Neuronal stem cell (in vitro differentiated cells): ENCODE measurements at regions not wholly inside any gene's neighbourhood (a gene's known extent, or its start where the extent isn't known, plus 50 kb on each side); places are given as distances from the start of the nearest gene placed in this dataset.
A peak's percentile ranks its signal among the peaks of the same experiment; 100 is the strongest.

Experiments used
- DNase-seq: peaks from one replicate; pipeline ENCODE4 v3.0.0-alpha.2; 2013; ENCODE audit warnings: low spot score
- H2AFZ ChIP-seq: one replicate; pipeline ENCODE4 v1.6.1; 2013; ENCODE audit warnings: mild to moderate bottlenecking, low read length, inconsistent platforms
- H2AK5ac ChIP-seq: 2 replicates; pipeline ENCODE4 v1.6.1; 2013; ENCODE audit warnings: low read depth, mild to moderate bottlenecking, inconsistent platforms, low read length, moderate library complexity, mixed read lengths
- H2BK120ac ChIP-seq: 2 replicates; pipeline ENCODE4 v1.6.1; 2013; ENCODE audit warnings: low read depth, mild to moderate bottlenecking, inconsistent platforms, low read length, moderate library complexity, mixed read lengths
- H2BK12ac ChIP-seq: one replicate; pipeline ENCODE4 v1.6.1; 2013; ENCODE audit warnings: low read length, inconsistent platforms
- H2BK15ac ChIP-seq: 2 replicates; pipeline ENCODE4 v1.6.1; 2013; ENCODE audit warnings: mild to moderate bottlenecking, low read length, inconsistent platforms, mixed read lengths
- H2BK5ac ChIP-seq: one replicate; pipeline ENCODE4 v1.6.1; 2013; ENCODE audit warnings: inconsistent platforms, mild to moderate bottlenecking, low read length, moderate library complexity
- H3K14ac ChIP-seq: one replicate; pipeline ENCODE4 v1.6.1; 2013; ENCODE audit warnings: low read length, inconsistent platforms
- H3K18ac ChIP-seq: 2 replicates; pipeline ENCODE4 v1.6.1; 2013; ENCODE audit warnings: low read length, inconsistent platforms
- H3K23ac ChIP-seq: 2 replicates; pipeline ENCODE4 v1.6.1; 2013; ENCODE audit warnings: low read depth, mild to moderate bottlenecking, mixed read lengths, low read length, inconsistent platforms; ENCODE audit not compliant: poor library complexity
- H3K27ac ChIP-seq: replicated peaks from 3 replicates; pipeline ENCODE4 v1.5.1; 2013; ENCODE audit warnings: low read length, inconsistent platforms
- H3K27me3 ChIP-seq, 3 experiments: 2 replicates each; pipeline ENCODE4 v1.6.1; 2013; ENCODE audit warnings: low read length in 3 of 3, mild to moderate bottlenecking in 2 of 3, inconsistent platforms in 1 of 3, low read depth in 1 of 3, mixed read lengths in 1 of 3, moderate library complexity in 1 of 3; ENCODE audit not compliant: control insufficient read depth in 3 of 3, insufficient read depth in 3 of 3
- H3K36me3 ChIP-seq, 2 donors: replicated peaks in 1 of 2; 2 replicates each; pipeline ENCODE4 v1.6.1; 2013; ENCODE audit warnings: low read length in 2 of 2; ENCODE audit not compliant: control insufficient read depth in 2 of 2, insufficient read depth in 2 of 2
- H3K4ac ChIP-seq: 2 replicates; pipeline ENCODE4 v1.6.1; 2013; ENCODE audit warnings: inconsistent platforms, mild to moderate bottlenecking, low read length, moderate library complexity
- H3K4me1 ChIP-seq, 2 donors: 1 replicate in 1 of 2; 2 replicates in 1 of 2; pipeline ENCODE4 v1.6.1; 2013; ENCODE audit warnings: low read length in 2 of 2, low read depth in 1 of 2; ENCODE audit not compliant: control insufficient read depth in 2 of 2, insufficient read depth in 1 of 2
- H3K4me2 ChIP-seq: one replicate; pipeline ENCODE4 v1.6.1; 2013; ENCODE audit warnings: mild to moderate bottlenecking, low read length, inconsistent platforms; ENCODE audit not compliant: insufficient read depth, poor library complexity, severe bottlenecking
- H3K4me3 ChIP-seq, 2 donors: 2 replicates each; pipeline ENCODE4 v1.5.1; 2013; ENCODE audit warnings: low read length in 2 of 2, mild to moderate bottlenecking in 2 of 2, inconsistent platforms in 1 of 2, moderate library complexity in 1 of 2
- H3K79me1 ChIP-seq: one replicate; pipeline ENCODE4 v1.6.1; 2013; ENCODE audit warnings: low read depth, mild to moderate bottlenecking, inconsistent platforms, low read length, moderate library complexity
- H3K9ac ChIP-seq: one replicate; pipeline ENCODE4 v1.6.1; 2013; ENCODE audit warnings: mild to moderate bottlenecking, low read depth, low read length, inconsistent platforms; ENCODE audit not compliant: poor library complexity
- H3K9me3 ChIP-seq, 2 donors: replicated peaks in 1 of 2; 2 replicates each; pipeline versions ENCODE3 to v1.6.1; 2013; ENCODE audit warnings: low read length in 2 of 2, mild to moderate bottlenecking in 2 of 2, inconsistent platforms in 1 of 2, low read depth in 1 of 2, mixed read lengths in 1 of 2, moderate library complexity in 1 of 2; ENCODE audit not compliant: control insufficient read depth in 2 of 2, insufficient read depth in 1 of 2
- H4K8ac ChIP-seq: one replicate; pipeline ENCODE4 v1.6.1; 2013; ENCODE audit warnings: low read depth, mild to moderate bottlenecking, inconsistent platforms, low read length, moderate library complexity
- H4K91ac ChIP-seq: one replicate; pipeline ENCODE4 v1.6.1; 2013; ENCODE audit warnings: low read length, low read depth, mild to moderate bottlenecking, inconsistent platforms; ENCODE audit not compliant: poor library complexity
- WGBS, 2 donors: extraction: QIAGEN DNeasy Blood & Tissue Kit; methylation state at CpG; one replicate each; pipeline ENCODE4 v1.1.7; 2013; ENCODE audit warnings: missing lambda C conversion rate in 2 of 2, mixed read lengths in 1 of 2; ENCODE audit not compliant: insufficient read length in 2 of 2, insufficient replicate concordance in 1 of 2; ENCODE audit errors: extremely low coverage in 2 of 2; 5-methylcytosine and 5-hydroxymethylcytosine counted together

- H3K14ac ChIP-seq = no peak overlapping the region
- H3K27ac ChIP-seq = no peak overlapping the region
- no peak overlapping the region for H3K4me2 ChIP-seq
- no peak overlapping the region for H3K4me3 ChIP-seq
- no peak overlapping the region for H3K23ac ChIP-seq
- H2AK5ac ChIP-seq = no peak overlapping the region
- H3K9me3 ChIP-seq = no peaks in the 10 kb centered on the region
- no peak overlapping the region for H4K91ac ChIP-seq
- H2BK15ac ChIP-seq = no peak overlapping the region
- WGBS, 2 donors = no CpG with 5 or more reads among the region's 7 CpGs
- H2BK120ac ChIP-seq = no peak overlapping the region
- H4K8ac ChIP-seq = no peak overlapping the region
- H3K4me1 ChIP-seq = no peaks in the 10 kb centered on the region
- no peak overlapping the region for H2BK12ac ChIP-seq
- peak overlapping the region; percentile 50 for H3K18ac ChIP-seq
- no peaks in the 10 kb centered on the region for H3K36me3 ChIP-seq
- peak overlapping the region; percentile 7 for H2AFZ ChIP-seq
- no peak for DNase-seq
- no peak overlapping the region for H3K4ac ChIP-seq
- H3K9ac ChIP-seq = no peak overlapping the region
- no peak overlapping the region for H2BK5ac ChIP-seq
- no peaks in the 10 kb centered on the region for H3K27me3 ChIP-seq
- no peaks in the 10 kb centered on the region for H3K79me1 ChIP-seq
These were observed 94.0 kb upstream of the RMST start for GRCh38 chr12:97368462-97369163.

- Histone ChIP-seq H3K27ac (no peak overlapping the region), H2AK5ac (no peak overlapping the region), H3K4ac (no peak overlapping the region), H3K23ac (no peak overlapping the region), H3K27me3 (no peaks in the 10 kb centered on the region), H3K18ac (no peak overlapping the region), H3K4me3 (no peak overlapping the region), H3K36me3 (no peaks in the 10 kb centered on the region), H4K8ac (no peak overlapping the region), H2AFZ (peak overlapping the region; percentile 11), H2BK120ac (no peak overlapping the region), H3K4me1 (no peaks in the 10 kb centered on the region), H4K91ac (no peak overlapping the region), H3K9me3 (peaks cover 0 to 8% of the 10 kb centered on the region in 2 donors), H2BK12ac (no peak overlapping the region), H3K4me2 (no peak overlapping the region), H3K79me1 (no peaks in the 10 kb centered on the region), H2BK15ac (no peak overlapping the region), H3K14ac (no peak overlapping the region), H3K9ac (no peak overlapping the region), H2BK5ac (no peak overlapping the region)
- DNase-seq = no peak
- no CpG with 5 or more reads among the region's 2 CpGs for WGBS, 2 donors
These were observed 87.3 kb upstream of the RMST start for GRCh38 chr12:97375310-97375709.

DNA sequence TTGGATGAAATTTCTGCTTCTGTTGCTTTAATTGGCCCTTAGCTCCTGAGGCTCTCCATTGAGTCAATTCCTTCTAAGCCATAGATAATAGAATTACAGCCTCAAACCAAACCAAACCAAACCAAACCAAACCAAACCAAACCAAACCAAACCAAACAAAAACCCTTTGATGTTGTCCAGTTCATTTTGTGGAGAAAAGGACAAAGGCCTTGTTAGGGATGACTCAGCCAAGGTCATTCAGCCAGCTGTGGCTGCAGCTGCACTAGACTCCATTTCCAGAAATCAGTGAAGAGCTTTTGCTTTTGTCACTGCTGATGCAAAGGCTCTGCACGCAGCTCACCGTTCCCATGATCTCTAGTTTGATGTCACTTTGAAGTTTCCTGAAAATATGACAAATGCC is 82.2 kb upstream of the RMST start:
- Histone ChIP-seq H3K36me3 (no peaks in the 10 kb centered on the region), H3K27me3 (no peaks in the 10 kb centered on the region), H3K4me1 (peaks cover 0 to 2% of the 10 kb centered on the region in 2 donors), H3K4me2 (no peak overlapping the region), H2BK15ac (no peak overlapping the region), H3K14ac (no peak overlapping the region), H3K27ac (no peak overlapping the region), H2BK120ac (no peak overlapping the region), H3K23ac (no peak overlapping the region), H3K9me3 (peaks cover 0 to 24% of the 10 kb centered on the region in 2 donors), H3K4ac (no peak overlapping the region), H2BK12ac (no peak overlapping the region), H2AFZ (no peak overlapping the region), H3K9ac (no peak overlapping the region), H4K8ac (no peak overlapping the region), H4K91ac (no peak overlapping the region), H3K4me3 (no peak overlapping the region), H2AK5ac (no peak overlapping the region), H3K79me1 (no peaks in the 10 kb centered on the region), H2BK5ac (no peak overlapping the region), H3K18ac (no peak overlapping the region)
- WGBS, 2 donors = no CpG with 5 or more reads among the region's 2 CpGs
- DNase-seq = no peak

GRCh38 chr12:97385121-97385520 is 77.5 kb upstream of the RMST start:
- Histone ChIP-seq H2BK5ac (no peak overlapping the region), H3K36me3 (no peaks in the 10 kb centered on the region), H3K4me3 (no peak overlapping the region), H2BK12ac (no peak overlapping the region), H3K23ac (no peak overlapping the region), H3K79me1 (no peaks in the 10 kb centered on the region), H3K4me1 (peaks cover 6 to 11% of the 10 kb centered on the region in 2 donors), H3K14ac (no peak overlapping the region), H3K27ac (no peak overlapping the region), H2AK5ac (no peak overlapping the region), H4K91ac (no peak overlapping the region), H3K9me3 (peaks cover 0 to 15% of the 10 kb centered on the region in 2 donors), H3K4me2 (no peak overlapping the region), H3K4ac (no peak overlapping the region), H3K18ac (no peak overlapping the region), H4K8ac (no peak overlapping the region), H2AFZ (no peak overlapping the region), H3K9ac (no peak overlapping the region), H2BK15ac (no peak overlapping the region), H3K27me3 (no peaks in the 10 kb centered on the region), H2BK120ac (no peak overlapping the region)
- whole genome bisulfite sequencing, 2 donors = no CpG with 5 or more reads among the region's 1 CpG
- no peak for DNase-seq
